Midbrain (tissue), 1 donor: ENCODE measurements at regions not wholly inside any gene's neighbourhood (a gene's known extent, or its start where the extent isn't known, plus 50 kb on each side); places are given as distances from the start of the nearest gene placed in this dataset.

Experiments used
- DNase-seq: peaks from one replicate; lab custom pipeline; 2025; lab: John Stamatoyannopoulos, UW

DNA sequence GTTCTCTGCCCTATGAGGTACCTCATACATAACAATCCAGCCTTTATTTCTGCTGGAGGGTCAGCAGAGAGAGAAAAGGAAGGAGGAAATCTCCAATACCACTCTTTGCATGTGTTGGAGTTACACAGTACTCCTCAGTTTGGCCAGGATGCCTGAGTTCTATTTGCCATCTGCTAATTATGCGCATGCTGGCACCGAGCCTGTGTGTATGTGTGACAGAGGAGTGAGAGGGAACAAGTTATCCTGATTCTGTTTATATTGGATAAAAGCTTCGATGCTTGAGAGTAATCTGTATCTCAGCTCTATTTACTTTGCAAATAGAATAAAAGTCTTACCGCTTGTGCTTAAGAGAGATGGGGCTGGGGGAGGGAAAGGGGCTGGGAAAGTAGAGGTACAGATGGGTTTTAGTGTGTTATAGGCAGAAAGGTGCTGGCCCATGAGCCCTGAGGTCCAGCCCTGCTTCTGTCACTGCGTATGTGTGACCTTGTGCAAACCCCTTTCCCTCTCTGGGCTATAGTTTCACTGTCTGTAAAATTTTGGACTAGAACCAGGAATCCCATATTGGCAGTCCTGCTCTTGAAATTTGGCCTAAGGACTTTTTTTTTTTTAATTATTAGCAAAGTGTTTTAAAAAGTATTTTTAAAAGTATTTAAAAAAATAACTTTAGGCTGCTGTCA lies 54.5 kb upstream of the PLXNA2 start:
- no peak for DNase-seq

DNA sequence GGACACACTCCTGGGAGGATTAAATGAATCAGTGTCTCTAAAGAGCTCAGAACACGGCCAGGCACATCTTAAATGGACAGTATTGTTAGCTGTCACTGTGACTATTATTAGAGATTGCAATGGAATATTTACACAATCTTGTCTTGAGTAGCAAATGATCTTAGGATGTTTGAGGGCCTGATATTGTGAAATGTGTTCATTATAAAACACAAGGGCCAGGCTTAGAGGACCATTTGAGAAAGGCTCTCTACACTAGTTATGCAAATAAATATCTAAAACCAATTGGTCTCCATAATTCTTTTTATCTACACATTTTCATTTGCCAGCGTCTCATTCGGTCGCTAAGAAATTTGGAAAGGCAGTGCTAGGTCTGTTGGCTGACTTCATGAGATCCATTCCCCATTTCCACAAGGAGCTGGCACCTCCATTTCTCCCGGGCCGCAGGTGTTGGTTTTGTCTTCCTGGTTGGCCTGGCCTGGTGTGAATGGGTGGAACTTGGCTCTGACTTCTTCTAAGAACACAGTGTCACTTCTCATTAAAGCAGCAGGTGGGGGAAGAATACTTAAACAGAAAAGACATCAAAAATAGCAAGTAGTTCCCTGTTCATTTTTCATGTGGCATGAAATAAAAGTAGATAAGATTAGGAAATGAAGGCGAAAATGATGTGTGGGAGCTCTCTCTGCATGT lies 56.0 kb upstream of the PLXNA2 start:
- DNase-seq = no peak

GRCh38 chr1:208302699-208303238 lies 58.6 kb upstream of the PLXNA2 start:
- DNase-seq = no peak

DNA sequence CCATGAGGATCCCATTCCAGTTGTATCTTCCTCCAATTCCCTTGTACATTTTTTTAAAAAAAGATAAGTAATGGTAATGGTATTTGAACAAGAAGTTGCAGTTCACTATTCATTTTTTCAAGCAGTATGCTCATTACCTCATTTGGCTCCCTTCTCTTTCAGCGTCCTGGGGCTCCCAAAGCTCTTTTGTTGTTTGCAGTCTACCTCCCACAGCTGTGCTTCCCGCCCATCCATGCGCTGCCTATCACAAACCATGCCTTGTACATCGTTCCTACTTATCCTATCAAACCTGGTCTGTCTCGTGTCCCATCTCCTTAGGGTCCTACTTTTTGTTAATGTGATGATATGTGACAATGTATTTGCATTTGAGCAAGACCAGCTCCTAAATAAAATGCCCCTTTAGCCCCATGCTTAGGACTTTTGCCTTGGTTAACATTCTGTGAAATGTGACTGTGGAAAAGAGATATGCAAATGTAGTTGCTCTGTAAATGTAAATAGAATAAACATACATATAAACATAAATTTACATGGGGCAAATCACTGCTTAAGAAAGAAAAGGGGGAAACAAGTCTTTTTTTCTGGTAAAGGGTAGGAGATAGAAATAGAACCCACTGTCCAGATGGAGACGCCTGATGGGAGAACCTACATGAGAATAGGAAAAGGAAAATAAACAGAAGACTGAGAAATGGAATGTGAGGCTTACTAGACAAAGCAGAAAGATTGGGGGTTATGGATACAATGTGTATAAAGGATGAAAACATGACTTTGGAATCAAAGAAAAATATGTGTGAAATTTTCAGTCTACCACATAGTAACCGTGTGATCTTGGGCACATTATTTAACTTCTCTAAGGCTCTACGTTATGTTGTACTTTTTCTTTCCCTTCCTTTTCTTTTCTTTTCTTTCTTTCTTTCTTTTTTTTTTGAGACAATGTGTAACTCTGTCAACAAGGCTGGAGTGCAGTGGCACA lies 59.8 kb upstream of the PLXNA2 start:
- no peak for DNase-seq

- DNase-seq = no peak
Measured at GRCh38 chr1:208308221-208308620, 64.0 kb upstream of the PLXNA2 start.

- no peak for DNase-seq
Measured at GRCh38 chr1:208309771-208310170, 65.6 kb upstream of the PLXNA2 start.

DNA sequence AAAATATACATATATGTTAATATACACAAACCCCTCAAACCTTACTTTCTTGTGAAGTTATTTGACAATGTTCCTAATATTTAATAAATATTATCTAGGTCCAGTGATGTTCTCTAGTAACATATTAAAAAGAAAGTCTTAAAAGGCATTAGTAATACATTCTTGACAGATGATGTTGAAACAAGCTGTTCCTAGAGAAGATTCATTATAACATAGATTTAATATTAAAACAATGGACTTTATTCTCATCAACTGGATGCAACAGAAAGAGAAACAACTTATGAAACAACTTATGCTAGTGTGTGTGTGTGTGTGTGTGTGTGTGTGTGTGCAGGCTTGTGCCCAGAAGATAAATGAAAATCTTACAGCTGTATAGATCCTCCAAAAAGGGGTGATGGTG lies 68.5 kb upstream of the PLXNA2 start:
- DNase-seq = no peak

GRCh38 chr1:208314431-208314830 lies 70.2 kb upstream of the PLXNA2 start:
- no peak for DNase-seq

- no peak for DNase-seq
Measured at GRCh38 chr1:208318150-208318734, 74.1 kb upstream of the PLXNA2 start.

DNA sequence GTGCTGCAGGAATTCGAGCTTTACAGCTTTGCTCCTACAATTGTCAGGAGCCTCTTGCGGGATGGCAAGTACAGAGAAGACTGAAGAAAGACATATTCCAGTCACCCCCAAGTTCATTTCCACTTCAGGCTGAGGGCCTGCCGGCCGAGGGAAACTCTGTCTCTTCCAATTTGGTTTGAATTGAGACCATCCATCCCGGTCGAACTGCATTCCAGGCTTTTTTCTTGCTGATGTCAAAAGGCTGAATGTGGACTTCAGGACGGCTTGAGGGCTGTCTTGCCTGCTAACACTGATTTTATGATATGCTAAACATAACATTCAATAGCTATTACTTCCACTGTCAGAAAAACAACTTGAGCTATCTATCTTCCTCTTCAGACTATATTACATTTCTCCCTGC lies 79.8 kb upstream of the PLXNA2 start:
- DNase-seq = no peak

DNA sequence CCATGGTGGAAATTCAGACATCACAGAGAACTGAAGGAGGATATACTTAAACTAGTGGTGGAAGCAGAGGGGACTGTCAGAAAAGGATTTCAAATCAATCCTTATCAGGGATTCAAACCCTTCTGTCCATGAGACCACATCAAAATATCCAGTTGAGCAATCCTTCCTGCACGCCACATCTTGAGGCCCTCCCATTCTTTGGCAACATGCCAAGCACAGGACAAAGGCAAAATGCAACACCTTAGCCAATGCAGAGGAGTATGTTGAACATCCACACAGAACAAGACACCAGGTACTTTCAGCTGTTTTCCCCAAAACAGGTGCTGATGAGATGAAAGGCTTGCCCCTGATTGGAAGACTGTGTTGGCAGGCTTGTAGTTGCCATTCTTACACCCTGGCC lies 81.8 kb upstream of the PLXNA2 start:
- DNase-seq = no peak

- no peak for DNase-seq
Measured at GRCh38 chr1:208329300-208329699, 85.1 kb upstream of the PLXNA2 start.

- DNase-seq = no peak
Measured at GRCh38 chr1:208332036-208332773, 88.0 kb upstream of the PLXNA2 start.

DNA sequence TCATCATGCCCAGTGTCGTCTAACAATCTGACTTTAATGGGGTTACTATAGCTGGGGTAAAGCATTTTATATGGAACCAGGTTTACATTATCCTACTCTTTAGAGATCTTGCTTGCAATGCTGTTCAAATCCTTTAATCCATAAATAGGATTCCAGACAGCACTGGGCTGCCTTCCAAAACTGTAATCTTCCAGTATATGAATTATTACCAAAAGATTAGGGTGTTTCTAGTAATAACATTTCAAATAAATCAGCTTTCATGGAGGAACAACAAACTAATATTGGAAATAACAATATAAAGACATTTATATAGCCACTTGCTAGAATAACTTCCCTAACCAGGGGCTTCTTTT lies 88.6 kb upstream of the PLXNA2 start:
- no peak for DNase-seq

GRCh38 chr1:208333676-208334075 lies 89.5 kb upstream of the PLXNA2 start:
- DNase-seq = no peak

- DNase-seq = no peak
Measured at GRCh38 chr1:208335371-208336136, 91.4 kb upstream of the PLXNA2 start.

GRCh38 chr1:208336137-208336518 lies 91.9 kb upstream of the PLXNA2 start:
- no peak for DNase-seq

DNA sequence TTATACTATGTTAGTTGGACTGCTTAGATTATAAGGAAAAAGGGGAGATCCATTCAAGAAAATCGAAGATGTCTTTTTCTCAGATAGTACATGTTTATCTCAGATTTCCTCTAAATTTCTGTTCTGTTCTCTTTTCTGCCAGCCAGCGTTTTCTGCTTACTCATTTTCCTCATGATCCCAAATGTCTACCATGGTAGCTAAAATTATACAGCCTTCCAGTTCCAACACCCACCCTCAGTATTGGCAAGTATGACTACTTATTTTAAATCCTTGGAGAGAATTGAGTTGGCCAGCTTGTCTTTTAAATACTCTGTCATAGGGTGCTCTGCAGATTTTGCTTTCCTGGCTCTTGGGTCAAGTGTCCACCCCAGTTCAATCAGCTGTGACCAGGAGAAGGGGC lies 95.7 kb upstream of the PLXNA2 start:
- DNase-seq = no peak

DNA sequence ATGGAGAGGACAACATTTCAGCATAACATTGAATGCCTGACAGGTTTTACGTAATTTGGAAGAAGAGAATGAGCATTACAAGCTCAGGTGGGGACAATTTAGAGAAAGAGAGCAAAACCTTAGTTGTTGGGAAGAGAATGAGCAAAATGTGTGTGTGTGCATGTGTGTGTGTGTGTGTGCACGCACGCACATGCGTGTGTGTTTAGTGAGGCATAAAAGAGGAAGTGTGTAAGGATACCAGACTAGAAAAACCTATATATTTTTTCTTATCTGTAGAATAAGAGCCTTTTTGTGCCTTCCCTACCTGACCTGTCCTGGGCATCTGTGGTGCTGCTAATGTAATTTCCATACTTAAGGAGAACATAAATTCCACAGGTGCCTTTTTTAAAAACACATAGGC lies 99.0 kb upstream of the PLXNA2 start:
- DNase-seq = no peak

DNA sequence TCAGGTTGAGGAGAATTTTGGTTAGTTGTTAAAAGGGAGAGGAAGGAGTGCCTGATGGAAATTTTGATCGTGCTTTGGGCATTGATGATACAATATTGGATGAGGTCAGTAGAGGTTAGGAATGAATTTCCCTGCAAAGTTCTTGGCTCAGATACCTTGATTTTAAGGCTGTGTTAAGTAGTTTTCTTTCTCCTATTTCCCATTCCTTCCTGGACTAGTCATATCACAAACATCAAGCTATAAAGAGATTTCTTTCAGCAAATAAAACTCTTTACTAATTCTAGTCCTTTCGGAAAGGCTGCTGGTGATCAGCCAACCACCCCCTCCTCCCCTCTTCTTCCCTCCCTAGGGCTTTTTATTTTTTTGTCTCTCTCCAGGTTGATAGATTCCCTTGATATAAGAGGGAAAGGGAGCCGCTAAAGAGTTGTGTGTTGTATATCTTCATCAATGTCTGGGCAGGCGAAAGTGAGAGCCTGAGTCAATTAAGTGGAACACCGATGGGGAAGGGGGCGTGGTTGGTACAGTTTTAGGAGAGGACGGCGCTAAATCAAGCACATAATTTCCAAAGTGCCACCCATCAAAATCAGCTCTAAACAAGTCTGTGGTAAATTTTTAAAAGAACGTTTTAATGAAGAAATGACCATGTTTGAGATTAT lies 100.1 kb upstream of the PLXNA2 start:
- DNase-seq = no peak
